ENCODE measurements at regions not wholly inside any gene's neighbourhood (a gene's known extent, or its start where the extent isn't known, plus 50 kb on each side); places are given as distances from the start of the nearest gene placed in this dataset.
A peak's percentile ranks its signal among the peaks of the same experiment; 100 is the strongest.
"Not testable (repeated sequence)": the region's sequence is repeated elsewhere in the genome, so short reads cannot be mapped to it uniquely, and the experiment has no call there.

- DNase-seq (ENCODE audit: low spot score), result no peak
These were observed 397.3 kb upstream of the RASGRP1 start for GRCh38 chr15:38961931-38962330.

- DNase-seq (ENCODE audit: low spot score), result no peak
These were observed 408.2 kb upstream of the RASGRP1 start for GRCh38 chr15:38972831-38973230.

- DNase-seq (ENCODE audit: low spot score), result no peak
These were observed 410.8 kb upstream of the RASGRP1 start for GRCh38 chr15:38975282-38975990.

- peak; percentile 14 for DNase-seq (ENCODE audit: low spot score)
These were observed 426.5 kb upstream of the RASGRP1 start for GRCh38 chr15:38991126-38991525.

- DNase-seq (ENCODE audit: low spot score), result no peak
These were observed 427.1 kb upstream of the RASGRP1 start for GRCh38 chr15:38991701-38992100.

- DNase-seq (ENCODE audit: low spot score), result no peak
These were observed 427.9 kb upstream of the RASGRP1 start for GRCh38 chr15:38992506-38992905.

GRCh38 chr15:38992930-38993329, 428.3 kb upstream of the RASGRP1 start:
- DNase-seq (ENCODE audit: low spot score), result no peak

GRCh38 chr15:38994310-38994709, 429.7 kb upstream of the RASGRP1 start:
- peak; percentile 7 for DNase-seq (ENCODE audit: low spot score)

GRCh38 chr15:38996111-38996631, 431.6 kb upstream of the RASGRP1 start:
- DNase-seq (ENCODE audit: low spot score), result no peak

- DNase-seq (ENCODE audit: low spot score), result no peak
These were observed 433.2 kb upstream of the RASGRP1 start for GRCh38 chr15:38997841-38998240.

GRCh38 chr15:39000008-39000734, 435.6 kb upstream of the RASGRP1 start:
- DNase-seq (ENCODE audit: low spot score), result no peak

- no peak for DNase-seq (ENCODE audit: low spot score)
These were observed 445.1 kb upstream of the RASGRP1 start for GRCh38 chr15:39009740-39010139.

GRCh38 chr15:39011066-39011465, 446.5 kb upstream of the RASGRP1 start:
- not testable (repeated sequence) for DNase-seq (ENCODE audit: low spot score)

GRCh38 chr15:39013262-39013661, 448.6 kb upstream of the RASGRP1 start:
- DNase-seq (ENCODE audit: low spot score), result no peak

GRCh38 chr15:39014682-39015081, 450.1 kb upstream of the RASGRP1 start:
- DNase-seq (ENCODE audit: low spot score), result no peak

- DNase-seq (ENCODE audit: low spot score), result no peak
These were observed 452.1 kb upstream of the RASGRP1 start for GRCh38 chr15:39016706-39017105.

- DNase-seq (ENCODE audit: low spot score), result no peak
These were observed 454.4 kb upstream of the RASGRP1 start for GRCh38 chr15:39018966-39019365.

GRCh38 chr15:39021341-39021740, 456.7 kb upstream of the RASGRP1 start:
- DNase-seq (ENCODE audit: low spot score), result no peak

GRCh38 chr15:39022532-39023305, 458.1 kb upstream of the RASGRP1 start:
- no peak for DNase-seq (ENCODE audit: low spot score)

- DNase-seq (ENCODE audit: low spot score), result no peak
These were observed 460.7 kb upstream of the RASGRP1 start for GRCh38 chr15:39025321-39025720.

GRCh38 chr15:39025881-39026280, 461.3 kb upstream of the RASGRP1 start:
- DNase-seq (ENCODE audit: low spot score), result no peak

GRCh38 chr15:39028069-39028468, 463.5 kb upstream of the RASGRP1 start:
- no peak for DNase-seq (ENCODE audit: low spot score)

- DNase-seq (ENCODE audit: low spot score), result no peak
These were observed 465.1 kb upstream of the RASGRP1 start for GRCh38 chr15:39029741-39030140.
